Activated naive CD8-positive, alpha-beta T cell treated with anti-CD3 and anti-CD28 coated beads, Interleukin-2, amount 10 ng/mL, durations not matched to agents 7 days and 5 days (primary cell): ENCODE measurements at regions not wholly inside any gene's neighbourhood (a gene's known extent, or its start where the extent isn't known, plus 50 kb on each side); places are given as distances from the start of the nearest gene placed in this dataset.
"Not testable (repeated sequence)": the region's sequence is repeated elsewhere in the genome, so short reads cannot be mapped to it uniquely, and the experiment has no call there.

Experiments used
- ATAC-seq: fragments of 150-1000 bp; cut with Tn5 transposase; one replicate; pipeline ENCODE4 v1.10.0; 2021; ENCODE audit warnings: low read depth, moderate library complexity
- POLR2A ChIA-PET: fragments of 350-600 bp; sonication (Branson Sonifier 250); formaldehyde crosslinking; loops from one replicate; lab custom pipeline; 2021; ENCODE audit warnings: antibody characterized with exemption; lab: Charles Lee
- DNase-seq: peaks from one replicate; pipeline ENCODE4 v3.0.0; 2021
- H3K27ac Mint-ChIP-seq: one replicate; pipeline ENCODE4 v1.8.0; 2022; ENCODE audit warnings: mild to moderate bottlenecking, mixed read lengths
- H3K27me3 Mint-ChIP-seq: one replicate; pipeline ENCODE4 v1.8.0; 2022; ENCODE audit warnings: mild to moderate bottlenecking, moderate library complexity, mixed read lengths
- H3K36me3 Mint-ChIP-seq: one replicate; pipeline ENCODE4 v1.8.0; 2021; ENCODE audit warnings: mild to moderate bottlenecking, mixed read lengths
- H3K4me1 Mint-ChIP-seq: one replicate; pipeline ENCODE4 v1.8.0; 2021; ENCODE audit warnings: mixed read lengths
- H3K4me3 Mint-ChIP-seq: one replicate; pipeline ENCODE4 v1.8.0; 2022; ENCODE audit warnings: mild to moderate bottlenecking, moderate library complexity, mixed read lengths
- H3K9me3 Mint-ChIP-seq: one replicate; pipeline ENCODE4 v1.8.0; 2021; ENCODE audit warnings: mixed read lengths

GRCh38 chr7:42673951-42674350 lies 237.9 kb downstream of the C7orf25 start:
- H3K36me3 Mint-ChIP-seq = no peaks in the 10 kb centered on the region
- no peaks in the 10 kb centered on the region for H3K27me3 Mint-ChIP-seq
- H3K4me1 Mint-ChIP-seq = no peaks in the 10 kb centered on the region
- ATAC-seq (no peak), DNase-seq (no peak)
- no peak overlapping the region for H3K4me3 Mint-ChIP-seq
- POLR2A ChIA-PET = no interaction called here
- H3K9me3 Mint-ChIP-seq = no peaks in the 10 kb centered on the region
- H3K27ac Mint-ChIP-seq = no peak overlapping the region

GRCh38 chr7:42672339-42672999 lies 239.4 kb downstream of the C7orf25 start:
- no peaks in the 10 kb centered on the region for H3K36me3 Mint-ChIP-seq
- POLR2A ChIA-PET = no interaction called here
- no peak overlapping the region for H3K4me3 Mint-ChIP-seq
- no peaks in the 10 kb centered on the region for H3K27me3 Mint-ChIP-seq
- no peak overlapping the region for H3K27ac Mint-ChIP-seq
- ATAC-seq (no peak), DNase-seq (no peak)
- no peaks in the 10 kb centered on the region for H3K4me1 Mint-ChIP-seq
- H3K9me3 Mint-ChIP-seq = no peaks in the 10 kb centered on the region

GRCh38 chr7:42671627-42672026 lies 240.2 kb downstream of the C7orf25 start:
- H3K36me3 Mint-ChIP-seq = no peaks in the 10 kb centered on the region
- ATAC-seq (no peak), DNase-seq (no peak)
- H3K4me1 Mint-ChIP-seq = no peaks in the 10 kb centered on the region
- H3K9me3 Mint-ChIP-seq = peaks cover 5% of the 10 kb centered on the region
- POLR2A ChIA-PET = no interaction called here
- no peak overlapping the region for H3K27ac Mint-ChIP-seq
- no peaks in the 10 kb centered on the region for H3K27me3 Mint-ChIP-seq
- H3K4me3 Mint-ChIP-seq = no peak overlapping the region

- Mint-ChIP-seq H3K27me3 (no peaks in the 10 kb centered on the region), H3K36me3 (no peaks in the 10 kb centered on the region), H3K4me1 (no peaks in the 10 kb centered on the region), H3K4me3 (no peak overlapping the region), H3K27ac (no peak overlapping the region), H3K9me3 (peaks cover 6% of the 10 kb centered on the region)
- POLR2A ChIA-PET = no interaction called here
- no peak for DNase-seq
- ATAC-seq = no peak
Observed at GRCh38 chr7:42666994-42667393, 244.9 kb downstream of the C7orf25 start.

GRCh38 chr7:42662862-42663261 lies 249.0 kb downstream of the C7orf25 start:
- Mint-ChIP-seq H3K4me1 (no peaks in the 10 kb centered on the region), H3K27ac (no peak overlapping the region), H3K4me3 (no peak overlapping the region), H3K27me3 (no peaks in the 10 kb centered on the region), H3K36me3 (no peaks in the 10 kb centered on the region), H3K9me3 (peaks cover 6% of the 10 kb centered on the region)
- ATAC-seq = no peak
- POLR2A ChIA-PET = no interaction called here
- no peak for DNase-seq

GRCh38 chr7:42661312-42661711 lies 250.6 kb downstream of the C7orf25 start:
- H3K9me3 Mint-ChIP-seq = peaks cover 2% of the 10 kb centered on the region
- H3K4me1 Mint-ChIP-seq = no peaks in the 10 kb centered on the region
- POLR2A ChIA-PET = no interaction called here
- no peak for ATAC-seq
- H3K36me3 Mint-ChIP-seq = no peaks in the 10 kb centered on the region
- no peak overlapping the region for H3K27ac Mint-ChIP-seq
- H3K4me3 Mint-ChIP-seq = no peak overlapping the region
- H3K27me3 Mint-ChIP-seq = no peaks in the 10 kb centered on the region
- DNase-seq = no peak

GRCh38 chr7:42650701-42651100 lies 261.2 kb downstream of the C7orf25 start:
- Mint-ChIP-seq H3K4me1 (no peaks in the 10 kb centered on the region), H3K4me3 (no peak overlapping the region), H3K9me3 (no peaks in the 10 kb centered on the region), H3K27me3 (peaks cover under 1% of the 10 kb centered on the region), H3K36me3 (no peaks in the 10 kb centered on the region), H3K27ac (no peak overlapping the region)
- ATAC-seq (no peak), DNase-seq (no peak)
- POLR2A ChIA-PET = no interaction called here

GRCh38 chr7:42650171-42650570 lies 261.7 kb downstream of the C7orf25 start:
- DNase-seq = no peak
- Mint-ChIP-seq H3K27me3 (no peaks in the 10 kb centered on the region), H3K9me3 (no peaks in the 10 kb centered on the region), H3K4me1 (no peaks in the 10 kb centered on the region), H3K27ac (no peak overlapping the region), H3K36me3 (no peaks in the 10 kb centered on the region), H3K4me3 (no peak overlapping the region)
- POLR2A ChIA-PET = no interaction called here
- no peak for ATAC-seq

- H3K27ac Mint-ChIP-seq = no peak overlapping the region
- no peaks in the 10 kb centered on the region for H3K27me3 Mint-ChIP-seq
- H3K4me3 Mint-ChIP-seq = no peak overlapping the region
- H3K36me3 Mint-ChIP-seq = no peaks in the 10 kb centered on the region
- no peak for ATAC-seq
- POLR2A ChIA-PET = no interaction called here
- DNase-seq = no peak
- no peaks in the 10 kb centered on the region for H3K9me3 Mint-ChIP-seq
- no peaks in the 10 kb centered on the region for H3K4me1 Mint-ChIP-seq
Observed at GRCh38 chr7:42645906-42646305, 266.0 kb downstream of the C7orf25 start.

- H3K9me3 Mint-ChIP-seq = no peaks in the 10 kb centered on the region
- no peaks in the 10 kb centered on the region for H3K4me1 Mint-ChIP-seq
- H3K27me3 Mint-ChIP-seq = no peaks in the 10 kb centered on the region
- no peak overlapping the region for H3K27ac Mint-ChIP-seq
- H3K4me3 Mint-ChIP-seq = no peak overlapping the region
- DNase-seq (no peak), ATAC-seq (no peak)
- POLR2A ChIA-PET = no interaction called here
- H3K36me3 Mint-ChIP-seq = no peaks in the 10 kb centered on the region
Observed at GRCh38 chr7:42642699-42643098, 269.2 kb downstream of the C7orf25 start.

- no peaks in the 10 kb centered on the region for H3K4me1 Mint-ChIP-seq
- H3K27me3 Mint-ChIP-seq = no peaks in the 10 kb centered on the region
- no peaks in the 10 kb centered on the region for H3K36me3 Mint-ChIP-seq
- DNase-seq = no peak
- POLR2A ChIA-PET = no interaction called here
- ATAC-seq = no peak
- H3K27ac Mint-ChIP-seq = no peak overlapping the region
- no peaks in the 10 kb centered on the region for H3K9me3 Mint-ChIP-seq
- H3K4me3 Mint-ChIP-seq = no peak overlapping the region
Observed at GRCh38 chr7:42639930-42640329, 271.9 kb downstream of the C7orf25 start.

GRCh38 chr7:42636380-42636779 lies 275.5 kb downstream of the C7orf25 start:
- H3K4me3 Mint-ChIP-seq, ATAC-seq, H3K36me3 Mint-ChIP-seq, H3K27me3 Mint-ChIP-seq, DNase-seq, POLR2A ChIA-PET, H3K4me1 Mint-ChIP-seq, H3K27ac Mint-ChIP-seq, H3K9me3 Mint-ChIP-seq: not testable (repeated sequence)

- no peak overlapping the region for H3K27ac Mint-ChIP-seq
- no peaks in the 10 kb centered on the region for H3K4me1 Mint-ChIP-seq
- no peaks in the 10 kb centered on the region for H3K36me3 Mint-ChIP-seq
- DNase-seq (no peak), ATAC-seq (no peak)
- POLR2A ChIA-PET = no interaction called here
- H3K9me3 Mint-ChIP-seq = no peaks in the 10 kb centered on the region
- H3K4me3 Mint-ChIP-seq = no peak overlapping the region
- no peaks in the 10 kb centered on the region for H3K27me3 Mint-ChIP-seq
Observed at GRCh38 chr7:42628054-42628453, 283.8 kb downstream of the C7orf25 start.

GRCh38 chr7:42627626-42628025 lies 284.2 kb downstream of the C7orf25 start:
- ATAC-seq (no peak), DNase-seq (no peak)
- Mint-ChIP-seq H3K4me1 (no peaks in the 10 kb centered on the region), H3K4me3 (no peak overlapping the region), H3K27ac (no peak overlapping the region), H3K36me3 (no peaks in the 10 kb centered on the region), H3K27me3 (no peaks in the 10 kb centered on the region), H3K9me3 (no peaks in the 10 kb centered on the region)
- POLR2A ChIA-PET = no interaction called here

- Mint-ChIP-seq H3K27ac (no peak overlapping the region), H3K9me3 (no peaks in the 10 kb centered on the region), H3K27me3 (no peaks in the 10 kb centered on the region), H3K4me1 (no peaks in the 10 kb centered on the region), H3K4me3 (no peak overlapping the region), H3K36me3 (no peaks in the 10 kb centered on the region)
- ATAC-seq = no peak
- no peak for DNase-seq
- POLR2A ChIA-PET = no interaction called here
Observed at GRCh38 chr7:42627101-42627500, 284.8 kb downstream of the C7orf25 start.
